Hepatocyte (in vitro differentiated cells): ENCODE measurements at regions not wholly inside any gene's neighbourhood (a gene's known extent, or its start where the extent isn't known, plus 50 kb on each side); places are given as distances from the start of the nearest gene placed in this dataset.

Source experiments
- DNase-seq: peaks from one replicate; pipeline ENCODE4 v3.0.0-alpha.2; 2016; ENCODE audit warnings: low spot score
- H2AFZ ChIP-seq: fragments of 200-600 bp; sonication (generic); 2 replicates; pipeline ENCODE4 v1.6.0; 2016; ENCODE audit warnings: antibody characterized with exemption, mild to moderate bottlenecking
- H3K27ac ChIP-seq: fragments of 200-600 bp; sonication (generic); 2 replicates; pipeline ENCODE4 v1.5.1; 2016; ENCODE audit warnings: mild to moderate bottlenecking
- H3K27me3 ChIP-seq: fragments of 200-600 bp; sonication (generic); 2 replicates; pipeline ENCODE4 v1.6.1; 2016
- H3K36me3 ChIP-seq: fragments of 200-600 bp; sonication (generic); replicated peaks from 2 replicates; pipeline ENCODE4 v1.5.1; 2016; ENCODE audit warnings: low read depth; ENCODE audit not compliant: insufficient read depth
- H3K4me1 ChIP-seq: fragments of 200-600 bp; sonication (generic); 2 replicates; pipeline ENCODE4 v1.5.1; 2016; ENCODE audit warnings: mild to moderate bottlenecking, moderate library complexity; ENCODE audit not compliant: insufficient read depth
- H3K4me2 ChIP-seq: fragments of 200-600 bp; sonication (generic); 2 replicates; pipeline ENCODE4 v1.6.0; 2016
- H3K4me3 ChIP-seq: fragments of 200-600 bp; sonication (generic); 2 replicates; pipeline ENCODE4 v1.5.1; 2016; ENCODE audit warnings: mild to moderate bottlenecking
- H3K79me2 ChIP-seq: fragments of 200-600 bp; sonication (generic); 2 replicates; pipeline ENCODE4 v1.6.0; 2017; ENCODE audit warnings: mild to moderate bottlenecking
- H3K9me2 ChIP-seq: fragments of 200-600 bp; sonication (generic); replicated peaks from 2 replicates; pipeline ENCODE4 v1.6.0; 2017; ENCODE audit warnings: mild to moderate bottlenecking; ENCODE audit not compliant: insufficient read depth
- H3K9me3 ChIP-seq: fragments of 200-600 bp; sonication (generic); 2 replicates; pipeline ENCODE4 v1.5.1; 2016; ENCODE audit warnings: low read depth, mild to moderate bottlenecking
- H4K20me1 ChIP-seq: fragments of 200-600 bp; sonication (generic); 2 replicates; pipeline ENCODE4 v1.6.0; 2016; ENCODE audit warnings: mild to moderate bottlenecking; ENCODE audit not compliant: insufficient read depth, poor library complexity, severe bottlenecking
- CTCF ChIP-seq: fragments of 200-600 bp; sonication (generic); IDR thresholded peaks from 2 replicates; pipeline ENCODE4 v1.5.1; 2016; ENCODE audit warnings: antibody characterized with exemption, mild to moderate bottlenecking; ENCODE audit not compliant: poor library complexity
- EZH2 ChIP-seq: fragments of 200-600 bp; sonication (generic); IDR thresholded peaks from 2 replicates; pipeline ENCODE4 v1.6.1; 2016; ENCODE audit warnings: antibody characterized with exemption, mild to moderate bottlenecking, borderline replicate concordance
- EZH2phosphoT487 ChIP-seq: fragments of 200-600 bp; sonication (generic); IDR thresholded peaks from one replicate; pipeline ENCODE4 v1.6.1; 2018; ENCODE audit warnings: antibody characterized with exemption, mild to moderate bottlenecking, low read depth, moderate library complexity; ENCODE audit not compliant: unreplicated experiment, severe bottlenecking
- WGBS: methylation state at CpG from one replicate; pipeline ENCODE4 v1.1.6; 2016; ENCODE audit warnings: low lambda C conversion rate; ENCODE audit errors: missing lambda C conversion rate; 5-methylcytosine and 5-hydroxymethylcytosine counted together

- peaks cover 13% of the 10 kb centered on the region for H3K79me2 ChIP-seq
- no peak overlapping the region for H3K4me2 ChIP-seq
- 96% methylated on average over 1 of the region's 1 CpG for WGBS
- no peaks in the 10 kb centered on the region for H3K27me3 ChIP-seq
- no peaks in the 10 kb centered on the region for H4K20me1 ChIP-seq
- TF ChIP-seq CTCF (no peak), EZH2phosphoT487 (no peak), EZH2 (no peak)
- DNase-seq, result no peak
- H3K4me3 ChIP-seq, result no peak overlapping the region
- no peaks in the 10 kb centered on the region for H3K9me2 ChIP-seq
- no peak overlapping the region for H2AFZ ChIP-seq
- no peak overlapping the region for H3K27ac ChIP-seq
- H3K9me3 ChIP-seq, result no peaks in the 10 kb centered on the region
- peaks cover 2% of the 10 kb centered on the region for H3K4me1 ChIP-seq
- H3K36me3 ChIP-seq, result no peaks in the 10 kb centered on the region
Observed at GRCh38 chr7:121513105-121513504, 117.0 kb upstream of the FAM3C start.

GRCh38 chr7:121510858-121511482 lies 114.9 kb upstream of the FAM3C start:
- Histone ChIP-seq H3K4me2 (peak overlapping the region; percentile 61), H3K4me1 (peaks cover 2% of the 10 kb centered on the region), H3K9me2 (no peaks in the 10 kb centered on the region), H3K27me3 (no peaks in the 10 kb centered on the region), H3K27ac (peak overlapping the region; percentile 96), H4K20me1 (no peaks in the 10 kb centered on the region), H2AFZ (no peak overlapping the region), H3K9me3 (no peaks in the 10 kb centered on the region), H3K36me3 (no peaks in the 10 kb centered on the region), H3K4me3 (no peak overlapping the region), H3K79me2 (peaks cover 25% of the 10 kb centered on the region)
- peak; percentile 58 for DNase-seq
- TF ChIP-seq EZH2phosphoT487 (no peak), CTCF (no peak), EZH2 (no peak)
- 62% methylated on average over 5 of the region's 5 CpGs for WGBS

DNA sequence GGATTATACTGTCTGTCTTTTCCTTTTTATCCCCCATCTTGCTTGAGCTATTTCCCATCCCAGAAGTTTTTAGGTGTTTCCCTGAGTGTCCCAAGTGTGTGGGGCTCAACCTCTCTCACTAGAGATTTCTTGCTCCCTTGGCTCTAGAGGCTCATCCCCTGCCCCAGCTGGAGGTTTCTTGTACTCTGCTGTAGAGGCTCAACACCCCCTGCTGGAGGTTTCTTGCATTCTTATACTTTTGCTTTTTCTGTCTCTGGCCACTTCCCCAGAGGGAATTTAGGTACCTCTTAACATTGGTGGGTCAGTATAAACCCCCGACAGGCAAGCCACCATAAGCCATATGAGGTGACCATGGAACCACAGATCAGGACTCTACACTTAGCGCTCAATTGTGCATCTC lies 114.2 kb upstream of the FAM3C start:
- Histone ChIP-seq H3K27me3 (no peaks in the 10 kb centered on the region), H3K4me3 (no peak overlapping the region), H3K4me2 (peak overlapping the region; percentile 61), H4K20me1 (no peaks in the 10 kb centered on the region), H3K27ac (peak overlapping the region; percentile 96), H2AFZ (no peak overlapping the region), H3K4me1 (peaks cover 2% of the 10 kb centered on the region), H3K36me3 (no peaks in the 10 kb centered on the region), H3K9me3 (no peaks in the 10 kb centered on the region), H3K9me2 (no peaks in the 10 kb centered on the region), H3K79me2 (peaks cover 32% of the 10 kb centered on the region)
- peak; percentile 70 for DNase-seq
- 69% methylated on average over 2 of the region's 2 CpGs for WGBS
- TF ChIP-seq CTCF (peak; percentile 62), EZH2 (no peak)
